H4 (cell line): ENCODE measurements at regions not wholly inside any gene's neighbourhood (a gene's known extent, or its start where the extent isn't known, plus 50 kb on each side); places are given as distances from the start of the nearest gene placed in this dataset.
"Not testable (repeated sequence)": the region's sequence is repeated elsewhere in the genome, so short reads cannot be mapped to it uniquely, and the experiment has no call there.

Experiments used
- DNase-seq: peaks from one replicate; pipeline ENCODE4 v3.0.0-alpha.2; 2015; ENCODE audit warnings: low spot score

DNA sequence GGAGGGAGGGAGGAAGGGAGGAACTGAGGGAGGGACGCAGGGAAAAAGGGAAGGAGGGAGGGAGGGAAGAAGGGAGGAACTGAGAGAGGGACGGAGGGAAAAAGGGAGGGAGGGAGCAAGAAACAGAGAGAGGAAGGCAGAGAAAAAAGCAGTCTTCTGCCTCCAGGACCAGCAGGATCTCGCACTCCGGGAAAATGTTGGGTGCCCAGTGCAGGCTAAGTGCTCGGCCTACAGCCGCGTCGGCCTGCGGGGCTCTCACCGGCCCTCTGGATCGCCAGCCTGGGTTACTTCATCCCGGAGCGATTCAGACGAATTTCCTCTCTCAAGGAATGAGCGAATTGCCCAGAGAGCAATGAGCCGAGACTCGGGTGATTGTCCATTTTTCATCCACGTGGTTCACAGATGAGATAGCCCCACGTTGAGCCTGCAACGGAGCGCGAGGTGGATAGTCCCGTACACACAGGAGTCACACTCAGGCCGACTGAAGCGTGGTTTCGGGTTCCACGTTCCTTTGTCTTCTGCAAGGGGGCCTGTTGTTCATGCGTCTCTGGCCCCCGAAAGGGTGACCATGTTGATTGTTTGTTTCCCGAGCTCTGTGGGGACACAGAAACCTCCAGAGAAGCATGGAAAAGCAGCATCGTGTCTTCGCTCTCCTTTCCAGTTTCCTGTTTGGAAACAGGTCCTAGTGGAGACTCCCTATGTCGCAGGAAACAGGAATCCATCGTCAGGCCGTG is 1937.1 kb upstream of the DEFB115 start:
- DNase-seq, result not testable (repeated sequence)

DNA sequence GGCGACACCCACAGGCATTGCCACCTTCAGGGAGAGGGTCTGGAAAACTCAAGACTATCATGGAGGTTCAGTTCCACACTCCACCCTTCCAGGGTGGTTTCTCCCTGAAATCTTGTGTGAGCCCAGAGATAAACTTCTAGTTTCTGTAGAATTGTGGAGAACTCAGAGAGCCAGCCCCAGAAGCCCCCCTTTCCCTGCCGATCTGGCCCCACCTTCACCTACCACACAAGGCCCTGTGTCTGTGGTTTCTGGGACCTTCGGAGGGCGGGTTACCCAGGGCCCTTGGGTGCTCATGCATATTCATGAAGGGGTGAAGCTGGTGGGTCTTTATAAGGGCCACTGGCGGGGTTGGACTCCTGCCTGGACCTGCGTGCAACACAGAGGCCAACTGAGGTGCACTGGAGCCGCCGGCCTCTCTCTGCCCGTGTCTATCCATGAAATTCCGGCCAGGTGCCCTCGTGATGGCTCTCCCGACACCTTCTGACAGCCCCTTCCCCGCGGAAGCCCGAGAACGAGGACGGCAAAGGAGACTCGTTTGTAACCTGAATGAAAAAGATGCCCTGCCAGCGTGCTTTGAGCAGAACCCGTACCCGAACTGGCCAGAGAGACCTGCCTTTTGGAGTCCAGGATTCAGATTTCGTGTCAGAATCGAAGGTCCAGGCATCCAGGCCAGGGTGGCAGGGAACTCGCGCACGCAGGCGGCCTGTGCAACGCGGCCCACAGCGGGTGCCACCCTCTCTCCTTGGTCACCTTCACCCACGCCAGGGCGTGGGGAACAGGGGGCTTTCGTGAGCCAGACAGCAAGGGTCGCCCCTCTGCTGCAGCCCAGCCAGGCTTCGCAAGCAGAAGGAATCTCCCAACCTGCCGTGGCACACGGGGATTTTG is 1933.6 kb upstream of the DEFB115 start:
- DNase-seq, result not testable (repeated sequence)

DNA sequence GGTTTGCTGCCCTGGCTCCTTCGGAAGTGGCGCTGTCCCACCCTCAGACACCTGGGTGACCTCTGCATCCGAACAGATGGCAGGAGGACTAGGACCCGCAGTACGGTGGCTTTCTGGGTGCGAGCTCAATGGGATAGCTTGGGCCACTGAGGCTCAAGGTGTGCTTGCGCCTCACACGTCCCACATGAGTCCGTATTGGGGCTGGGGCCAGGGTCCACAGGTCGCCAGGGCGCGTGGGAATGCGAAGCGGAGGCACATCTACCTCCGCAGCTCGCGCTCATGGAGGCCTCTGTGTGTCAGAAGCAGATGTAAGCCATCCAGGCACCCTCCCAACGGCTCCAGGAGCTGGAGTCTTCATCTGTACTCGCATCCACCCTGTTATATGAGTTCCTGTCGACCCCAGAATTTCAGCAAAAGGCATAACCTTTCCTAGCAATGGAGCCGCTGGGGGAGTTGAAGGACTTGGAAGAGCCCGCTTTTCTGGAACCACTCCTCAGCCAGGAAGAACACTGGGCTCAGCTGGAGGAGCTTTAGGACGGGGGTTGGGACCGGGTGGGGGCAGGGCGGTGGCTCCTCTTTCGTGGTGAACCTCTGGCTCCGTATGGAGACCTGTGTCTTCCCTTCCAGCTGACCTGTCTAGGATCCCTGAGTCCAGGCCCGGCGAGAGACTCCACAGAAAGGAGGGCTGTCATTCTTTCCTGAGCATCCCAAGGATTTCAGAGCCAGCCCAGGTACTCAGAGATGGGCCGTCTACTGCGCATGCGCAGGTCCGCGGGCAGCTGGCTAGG is 1932.8 kb upstream of the DEFB115 start:
- not testable (repeated sequence) for DNase-seq

DNA sequence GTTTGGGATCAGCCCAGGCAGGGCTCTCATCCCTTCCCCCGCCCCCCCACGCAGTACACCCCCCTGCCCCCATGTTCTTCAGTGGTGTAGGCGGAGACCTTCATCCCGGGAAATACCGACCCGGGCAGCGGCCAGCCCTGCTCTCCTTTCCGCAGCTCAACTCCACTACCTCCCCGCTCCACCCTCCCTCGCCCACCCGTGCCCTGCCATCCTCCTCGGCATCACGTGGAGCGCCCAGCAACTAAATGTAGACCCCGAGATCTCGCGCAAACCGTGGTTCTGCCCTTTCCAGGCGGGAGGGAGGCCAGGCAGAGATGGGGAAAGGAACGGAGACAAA is 1932.2 kb upstream of the DEFB115 start:
- DNase-seq, result no peak

DNA sequence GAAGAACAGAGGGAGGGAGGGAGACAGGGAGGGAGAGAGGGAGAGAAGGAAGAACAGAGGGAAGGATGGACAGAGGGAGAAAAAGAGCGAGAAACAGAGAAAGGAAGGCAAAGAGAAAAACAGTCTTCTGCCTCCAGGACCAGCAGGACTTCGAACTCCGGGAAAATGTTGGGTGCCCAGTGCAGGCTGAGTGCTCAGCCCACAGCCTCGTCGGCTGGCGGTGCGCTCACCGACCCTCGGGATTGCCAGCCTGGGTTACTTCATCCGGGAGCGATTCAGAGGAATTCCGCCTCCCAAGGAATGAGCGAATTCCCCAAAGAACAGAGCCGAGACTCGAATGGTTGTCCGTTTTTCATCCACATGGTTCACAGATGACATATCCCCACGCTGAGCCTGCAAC is 1931.7 kb upstream of the DEFB115 start:
- DNase-seq, result not testable (repeated sequence)

DNA sequence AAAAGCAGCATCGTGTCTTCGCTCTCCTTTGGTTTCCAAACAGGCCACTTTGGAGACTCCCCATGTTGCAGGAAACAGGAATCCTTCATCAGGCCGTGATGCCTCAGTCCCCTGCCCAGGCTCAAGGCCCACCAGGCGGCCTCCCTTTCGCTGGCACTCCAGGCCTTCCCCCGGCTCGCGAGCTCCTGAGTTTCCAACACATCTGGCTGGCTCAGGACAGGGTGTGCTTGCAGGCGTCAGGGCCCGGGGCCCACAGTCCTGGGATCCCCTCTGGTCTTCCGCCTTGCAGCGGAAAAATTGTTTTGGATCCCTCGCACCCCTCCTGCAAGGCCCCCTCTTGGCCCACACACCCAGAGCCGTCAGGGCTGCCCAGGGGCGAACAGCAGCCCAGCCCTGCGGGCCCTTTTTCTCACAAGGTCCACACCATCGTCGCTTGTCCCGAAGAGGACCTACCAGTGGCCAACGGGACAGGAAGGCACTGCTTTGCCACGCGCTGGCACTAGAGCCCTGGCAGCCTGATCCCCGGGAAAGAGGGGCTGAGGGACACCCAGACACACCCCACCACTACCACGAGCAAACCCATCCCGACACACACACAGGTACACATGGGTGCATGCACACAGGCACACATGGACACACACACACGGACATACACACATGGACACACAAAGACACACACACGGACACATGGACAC is 1930.9 kb upstream of the DEFB115 start:
- no peak for DNase-seq

DNA sequence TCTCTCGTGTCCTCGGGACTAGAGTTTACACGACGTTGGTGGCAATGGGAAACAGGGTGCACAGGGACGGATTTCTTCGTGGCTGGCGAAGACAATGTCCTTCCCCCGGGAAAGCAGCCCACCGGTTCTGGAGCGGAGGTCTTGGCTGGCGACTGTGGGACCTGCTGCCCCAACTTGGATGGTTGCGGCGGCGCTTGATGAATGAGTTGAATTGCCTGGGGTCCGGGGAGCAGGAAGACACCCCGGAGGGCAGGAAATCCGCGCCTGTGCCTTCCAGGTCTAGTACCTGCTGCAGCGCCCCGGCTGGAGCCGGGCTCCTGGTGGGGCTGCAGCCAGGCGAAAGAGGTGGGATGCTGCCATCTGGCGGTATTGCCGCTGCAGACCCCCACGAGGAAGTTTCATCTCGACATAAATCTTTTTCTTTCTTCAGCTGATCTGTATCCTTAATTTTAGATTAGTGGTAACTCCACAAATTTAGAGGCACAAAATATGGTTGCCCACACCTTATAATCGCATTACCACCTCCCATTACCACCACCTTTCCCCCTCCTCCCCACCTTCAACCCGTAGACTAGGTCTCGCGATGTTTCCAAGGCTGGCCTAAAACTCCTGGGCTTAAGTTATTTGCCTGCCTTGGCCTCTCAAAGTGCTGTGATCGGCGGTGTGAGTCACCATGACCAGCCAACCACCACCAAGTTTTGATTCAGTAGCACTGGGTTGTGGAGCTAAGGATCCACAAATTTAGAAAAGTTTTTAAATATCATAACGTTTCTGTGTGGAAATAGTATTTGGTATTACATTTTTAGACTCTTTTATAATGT is 1929.7 kb upstream of the DEFB115 start:
- DNase-seq, result peak; percentile 64

DNA sequence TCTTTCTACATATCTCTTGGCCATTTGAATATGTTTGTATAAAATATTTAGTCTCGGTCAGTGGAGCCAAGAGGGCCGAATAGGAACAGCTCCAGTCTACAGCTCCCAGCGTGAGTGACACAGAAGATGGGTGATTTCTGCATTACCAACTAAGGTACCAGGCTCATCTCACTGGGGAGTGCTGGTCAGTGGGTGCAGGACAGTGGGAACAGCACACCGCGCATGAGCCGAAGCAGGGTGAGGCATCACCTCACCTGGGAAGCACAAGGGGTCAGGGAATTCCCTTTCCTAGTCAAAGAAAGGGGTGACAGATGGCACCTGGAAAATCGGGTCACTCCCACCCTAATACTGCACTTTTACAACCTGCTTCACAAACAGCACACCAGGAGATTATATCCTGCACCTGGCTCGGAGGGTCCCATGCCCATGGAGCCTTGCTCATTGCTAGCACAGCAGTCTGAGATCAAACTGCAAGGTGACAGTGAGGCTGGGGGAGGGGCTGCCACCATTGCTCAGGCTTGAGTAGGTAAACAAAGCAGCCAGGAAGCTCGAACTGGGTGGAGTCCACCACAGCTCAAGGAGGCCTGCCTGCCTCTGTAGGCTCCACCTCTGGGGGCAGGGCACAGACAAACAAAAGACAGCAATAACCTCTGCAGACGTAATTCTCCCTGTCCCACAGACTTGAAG is 1926.9 kb upstream of the DEFB115 start:
- DNase-seq, result not testable (repeated sequence)

DNA sequence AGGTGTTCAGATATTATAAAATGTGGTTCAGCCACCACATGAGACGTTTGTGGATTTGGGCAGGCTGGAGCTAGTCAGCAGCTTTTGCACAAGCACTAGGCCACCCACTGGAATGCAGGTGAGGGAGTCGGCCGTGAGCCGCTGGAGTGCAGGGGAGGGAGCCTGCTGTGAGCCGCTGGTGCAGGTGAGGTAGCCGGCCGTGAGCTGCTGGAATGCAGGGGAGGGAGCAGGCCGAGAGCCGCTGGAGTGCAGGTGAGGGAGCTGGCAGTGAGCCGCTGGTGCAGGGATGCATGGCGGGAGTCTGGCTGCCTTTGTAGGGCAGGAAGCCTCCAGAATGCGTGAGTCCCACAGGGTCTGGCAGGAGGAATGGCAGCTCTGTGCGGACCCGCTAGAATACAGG is 1907.6 kb upstream of the DEFB115 start:
- DNase-seq, result no peak

DNA sequence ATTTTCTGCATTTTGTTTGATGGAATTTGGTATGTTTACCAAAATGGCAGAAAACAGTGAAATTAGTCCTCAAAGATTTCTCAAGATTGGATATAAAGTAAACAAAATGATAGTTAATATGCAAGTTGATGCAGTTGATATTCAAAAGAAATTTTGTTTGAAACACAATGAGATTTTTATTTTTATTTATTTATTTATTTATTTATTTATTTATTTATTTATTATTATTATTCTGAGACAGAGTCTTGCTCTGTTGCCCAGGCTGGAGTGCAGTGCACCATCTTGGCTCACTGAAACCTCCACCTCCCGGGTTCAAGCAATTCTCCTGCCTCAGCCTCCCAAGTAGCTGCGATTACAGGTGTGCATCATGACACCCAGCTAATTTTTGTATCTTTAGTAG is 1881.5 kb upstream of the DEFB115 start:
- DNase-seq, result not testable (repeated sequence)

DNA sequence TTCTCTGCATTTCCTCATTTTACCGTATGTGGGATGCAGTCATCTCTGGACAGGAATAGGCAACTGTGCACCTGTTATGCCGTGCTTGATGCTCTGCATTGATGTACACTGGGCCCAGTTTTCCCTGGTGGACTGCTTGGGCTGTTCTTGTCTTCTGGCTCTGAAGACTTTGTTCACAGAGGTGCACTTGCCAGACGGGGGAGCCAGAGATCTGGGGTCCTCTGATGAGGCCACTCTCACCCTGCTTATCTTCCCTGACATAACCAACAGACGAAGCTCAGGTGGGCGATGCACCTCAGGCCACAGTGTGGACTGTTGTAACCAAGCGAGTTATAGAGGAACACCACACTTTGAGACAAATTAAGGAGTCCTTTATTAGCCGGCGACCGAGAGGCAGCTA is 1864.6 kb upstream of the DEFB115 start:
- DNase-seq, result not testable (repeated sequence)

DNA sequence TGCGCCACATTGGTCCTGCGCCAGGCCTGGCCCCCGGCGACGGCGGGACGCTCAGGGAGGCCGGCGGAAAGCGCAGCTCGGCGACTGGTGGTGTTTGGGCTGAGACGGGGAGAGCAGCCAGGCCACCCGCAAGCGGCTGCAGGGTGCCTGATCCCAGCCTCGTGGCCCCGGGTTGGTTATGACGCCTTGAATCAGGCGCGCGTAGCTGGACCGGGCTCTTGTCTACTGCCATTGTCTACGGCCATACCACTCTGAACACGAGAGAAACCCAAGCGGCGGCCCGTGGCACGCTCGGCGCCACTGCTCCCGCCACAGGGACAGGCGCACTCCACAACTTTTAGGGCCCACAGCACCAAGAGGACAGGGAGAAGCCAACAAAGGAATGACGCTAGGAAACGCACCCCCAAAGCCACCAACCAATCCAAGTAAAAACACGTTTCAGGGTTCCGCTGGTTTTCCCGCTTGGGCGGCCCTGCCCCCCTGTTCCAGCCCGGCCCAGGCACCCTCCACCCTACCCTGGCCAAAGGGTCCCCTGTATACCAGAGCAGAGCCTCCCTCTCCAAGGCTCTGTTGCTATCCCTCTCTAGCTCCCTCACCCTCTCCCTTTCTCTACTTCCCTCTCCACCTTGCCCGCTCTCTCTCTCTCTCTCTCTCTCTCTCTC is 1849.3 kb upstream of the DEFB115 start:
- DNase-seq, result no peak

DNA sequence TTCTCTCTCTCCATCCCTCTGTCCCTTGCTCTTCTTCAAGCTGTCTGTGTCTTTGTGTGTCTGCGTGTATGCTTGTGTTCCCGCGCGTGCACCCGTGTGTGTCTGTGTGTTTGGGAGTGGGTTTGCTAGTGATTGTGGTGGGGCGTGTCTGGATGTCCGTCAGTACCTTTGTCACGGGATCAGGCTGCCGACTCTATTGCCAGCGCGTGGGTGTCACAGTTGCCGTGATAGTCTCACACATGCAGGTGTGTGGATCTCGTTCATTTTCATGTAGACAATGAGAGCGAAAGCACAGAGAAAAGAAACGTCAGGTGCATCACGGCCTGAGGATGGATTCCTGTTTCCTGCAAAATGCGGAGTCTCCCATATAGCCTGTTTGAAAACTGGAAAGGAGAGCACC is 1848.8 kb upstream of the DEFB115 start:
- not testable (repeated sequence) for DNase-seq

DNA sequence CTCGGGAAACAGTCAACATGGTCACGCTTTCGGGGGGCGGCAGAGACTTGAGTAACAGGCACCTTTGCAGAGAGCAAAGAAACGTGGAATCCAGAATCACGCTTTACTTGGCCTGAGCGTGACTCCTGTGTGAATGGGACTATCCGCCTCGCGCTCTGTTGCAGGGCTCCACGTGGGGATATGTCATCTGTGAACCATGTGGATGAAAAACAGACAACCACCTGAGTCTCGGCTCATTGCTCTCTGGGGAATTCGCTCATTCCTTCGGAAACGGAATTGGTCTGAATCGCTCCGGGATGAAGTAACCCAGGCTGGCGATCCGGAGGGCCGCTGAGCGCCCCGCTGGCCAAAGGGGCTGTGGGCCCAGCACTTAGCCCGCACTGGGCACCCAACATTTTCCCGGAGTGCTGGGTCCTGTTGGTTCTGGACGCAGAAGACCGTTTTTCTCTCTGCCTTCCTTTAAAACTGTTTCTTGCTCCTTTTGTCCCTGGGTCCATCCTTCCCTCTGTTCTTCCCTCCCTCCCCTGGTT is 1848.2 kb upstream of the DEFB115 start:
- not testable (repeated sequence) for DNase-seq

DNA sequence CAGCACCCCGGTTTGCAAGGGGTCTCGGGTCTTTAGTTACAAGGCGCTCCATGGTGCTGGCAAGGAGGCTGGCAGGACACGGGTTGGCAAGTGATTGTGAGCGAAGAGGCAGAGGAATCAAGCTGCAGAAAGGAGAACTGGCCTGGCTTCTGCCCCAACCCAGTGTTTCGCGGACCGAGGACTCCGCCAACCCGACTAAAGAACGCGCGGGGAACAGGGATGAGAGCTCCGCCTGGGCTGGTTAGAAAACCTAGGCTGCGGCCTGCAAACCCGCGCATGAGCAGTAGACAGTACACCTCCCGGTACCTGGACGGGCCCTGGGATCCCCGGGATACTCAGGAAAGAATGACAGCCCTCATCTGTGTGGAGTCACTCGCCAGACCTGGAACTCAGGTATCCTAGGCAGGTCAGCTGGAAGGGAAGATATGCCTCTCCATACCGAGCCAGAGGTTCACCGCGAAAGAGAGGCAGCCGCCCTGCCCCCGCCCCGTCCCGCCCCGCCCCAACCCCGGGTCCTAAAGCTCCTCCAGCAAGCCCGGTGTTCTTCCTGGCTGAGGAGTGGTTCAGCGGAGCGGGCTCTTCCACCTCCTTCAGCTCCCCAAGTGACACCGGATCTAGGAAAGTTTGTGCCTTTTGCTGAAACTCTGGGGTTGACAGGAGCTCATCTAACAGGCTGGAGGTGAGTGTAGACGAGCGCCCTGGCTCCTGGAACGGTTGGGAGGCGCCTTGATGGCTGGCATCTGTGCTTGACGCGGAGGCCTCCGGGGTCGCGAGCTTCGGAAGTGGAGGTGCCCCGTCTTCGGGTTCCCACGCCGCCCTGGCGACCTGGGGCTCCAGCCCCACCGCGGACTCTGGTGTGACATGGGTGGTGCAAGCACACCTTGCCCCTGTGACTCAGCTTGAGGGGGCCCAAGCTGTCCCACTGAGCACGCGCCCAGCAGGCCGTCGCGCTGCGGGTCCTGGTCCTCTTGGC is 1847.3 kb upstream of the DEFB115 start:
- DNase-seq, result no peak

DNA sequence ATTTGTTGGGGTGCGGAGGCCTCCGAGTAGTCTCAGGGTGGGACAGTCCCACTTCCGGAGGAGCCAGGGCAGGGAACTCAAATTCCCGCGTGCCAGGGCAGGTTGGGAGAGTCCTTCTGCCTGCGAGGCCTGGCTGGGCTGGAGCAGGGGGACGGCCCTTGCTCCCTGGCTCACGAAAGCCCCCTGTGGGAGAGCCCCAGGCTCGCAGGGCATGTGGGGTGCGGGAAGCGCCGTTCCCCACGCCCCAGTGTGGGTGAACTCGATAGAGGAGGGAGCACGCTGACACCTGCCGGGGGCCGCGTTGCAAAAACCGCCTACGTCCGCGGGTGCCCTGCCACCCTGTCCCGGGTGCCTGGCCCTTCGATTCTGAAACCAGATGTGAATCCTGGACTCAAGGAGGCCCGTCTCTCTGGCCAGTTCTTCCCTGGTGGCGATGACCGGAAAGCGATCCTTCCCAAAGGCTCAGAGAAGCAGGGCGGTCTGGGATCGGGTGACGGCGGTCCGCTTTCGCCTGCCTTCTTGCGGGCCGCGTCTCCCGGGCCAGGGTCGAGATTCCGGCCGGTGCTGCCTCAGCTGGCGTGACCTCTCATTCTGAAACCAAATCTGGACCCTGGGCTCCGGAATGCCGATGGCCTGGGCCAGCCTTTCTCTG is 1846.5 kb upstream of the DEFB115 start:
- no peak for DNase-seq

DNA sequence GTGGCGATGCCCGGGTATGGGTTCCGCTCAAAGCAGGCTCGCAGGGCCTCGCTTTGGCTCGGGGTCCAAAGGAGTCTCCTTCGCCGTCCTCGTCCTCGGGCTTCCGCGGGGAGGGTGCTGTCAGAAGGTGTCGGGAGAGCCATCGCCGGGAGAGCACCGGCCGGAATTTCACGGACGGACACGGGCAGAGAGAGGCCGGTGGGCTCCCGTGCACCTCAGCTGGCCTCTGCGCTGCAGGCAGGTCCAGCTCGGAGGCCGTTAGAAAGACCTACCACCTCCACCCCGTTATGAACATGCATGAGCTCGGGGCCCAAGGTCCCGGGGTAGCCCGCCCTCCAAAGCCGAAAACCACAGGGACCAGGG is 1846.0 kb upstream of the DEFB115 start:
- not testable (repeated sequence) for DNase-seq

DNA sequence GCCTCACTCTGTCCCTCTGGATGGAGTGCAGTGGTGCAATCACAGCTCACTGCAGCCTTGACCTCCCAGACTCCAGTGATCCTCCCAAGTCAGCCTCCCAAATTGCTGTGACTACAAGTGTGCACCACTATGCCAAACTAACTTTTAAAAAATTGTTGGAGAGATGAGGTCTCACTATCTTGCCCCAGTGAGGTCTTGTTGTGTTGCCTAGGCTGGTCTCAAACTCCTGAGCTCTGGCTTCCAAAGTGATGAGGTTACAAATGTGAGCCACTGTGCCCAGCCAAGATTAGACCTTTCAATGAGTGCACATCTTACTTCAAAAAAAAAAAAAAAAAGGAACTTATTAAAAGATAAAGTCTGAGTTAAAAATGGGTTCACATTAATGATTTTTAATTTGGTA is 1838.1 kb upstream of the DEFB115 start:
- DNase-seq, result no peak
